Left ventricle myocardium inferior (tissue), 1 donor: ENCODE measurements at regions not wholly inside any gene's neighbourhood (a gene's known extent, or its start where the extent isn't known, plus 50 kb on each side); places are given as distances from the start of the nearest gene placed in this dataset.

Source experiments
- DNase-seq: peaks from one replicate; pipeline ENCODE4 v3.0.0-alpha.2; 2020
- H3K27ac ChIP-seq: fragments of 200-600 bp; replicated peaks from 2 replicates; pipeline ENCODE4 v1.8.0; 2021
- H3K27me3 ChIP-seq: fragments of 200-600 bp; 2 replicates; pipeline ENCODE4 v1.8.0; 2021; ENCODE audit warnings: low read depth
- H3K36me3 ChIP-seq: fragments of 200-600 bp; 2 replicates; pipeline ENCODE4 v1.8.0; 2021
- H3K4me1 ChIP-seq: fragments of 200-600 bp; 2 replicates; pipeline ENCODE4 v1.8.0; 2021
- H3K4me3 ChIP-seq: fragments of 200-600 bp; 2 replicates; pipeline ENCODE4 v1.8.0; 2021; ENCODE audit warnings: mild to moderate bottlenecking, moderate library complexity
- H3K9me3 ChIP-seq: fragments of 200-600 bp; replicated peaks from 2 replicates; pipeline ENCODE4 v1.8.0; 2021
- CTCF ChIP-seq: fragments of 200-600 bp; IDR thresholded peaks from 2 replicates; pipeline ENCODE4 v1.8.0; 2021; ENCODE audit warnings: antibody characterized with exemption, mild to moderate bottlenecking, borderline replicate concordance
- intact Hi-C: fragments of 100-400 bp; cut with micrococcal nuclease; formaldehyde crosslinking; loops from one replicate; pipeline ENCODE4 v1.11.0; 2022
- donor health status: DM: no; HTN: yes; CAD: no; lungs with severe emphysema.

- no peak for DNase-seq
- H3K9me3 ChIP-seq = no peaks in the 10 kb centered on the region
- peaks cover 93% of the 10 kb centered on the region for H3K4me1 ChIP-seq
- H3K27me3 ChIP-seq = no peaks in the 10 kb centered on the region
- peaks cover 35% of the 10 kb centered on the region for H3K36me3 ChIP-seq
- no peak overlapping the region for H3K4me3 ChIP-seq
- no peak for TF ChIP-seq CTCF
- intact Hi-C loops = loop anchor here (10.0 kb wide), 1 partner anchor 150 kb away; no protein-coding TSS in a partner anchor
- peak overlapping the region; percentile 84 for H3K27ac ChIP-seq
Observed at GRCh38 chr7:130894909-130895750, 161.1 kb upstream of the KLF14 start.

GRCh38 chr7:130896051-130896881 is 162.3 kb upstream of the KLF14 start:
- peaks cover 32% of the 10 kb centered on the region for H3K36me3 ChIP-seq
- peaks cover 93% of the 10 kb centered on the region for H3K4me1 ChIP-seq
- intact Hi-C loops = loop anchor here (10.0 kb wide), 1 partner anchor 149 kb away; no protein-coding TSS in a partner anchor
- H3K27ac ChIP-seq = peak overlapping the region; percentile 84
- no peaks in the 10 kb centered on the region for H3K27me3 ChIP-seq
- no peak overlapping the region for H3K4me3 ChIP-seq
- H3K9me3 ChIP-seq = no peaks in the 10 kb centered on the region
- DNase-seq = no peak
- TF ChIP-seq CTCF = no peak

GRCh38 chr7:130896898-130897514 is 163.0 kb upstream of the KLF14 start:
- Histone ChIP-seq H3K27me3 (no peaks in the 10 kb centered on the region), H3K4me3 (no peak overlapping the region), H3K27ac (peak overlapping the region; percentile 84), H3K9me3 (no peaks in the 10 kb centered on the region), H3K4me1 (peaks cover 96% of the 10 kb centered on the region), H3K36me3 (peaks cover 32% of the 10 kb centered on the region)
- intact Hi-C loops = loop anchor here (10.0 kb wide), 1 partner anchor 148 kb away; no protein-coding TSS in a partner anchor
- peak; percentile 67 for DNase-seq
- TF ChIP-seq CTCF = peak; percentile 84

GRCh38 chr7:130897515-130898419 is 163.8 kb upstream of the KLF14 start:
- Histone ChIP-seq H3K9me3 (no peaks in the 10 kb centered on the region), H3K4me3 (no peak overlapping the region), H3K27me3 (no peaks in the 10 kb centered on the region), H3K4me1 (peaks cover 97% of the 10 kb centered on the region), H3K36me3 (peaks cover 32% of the 10 kb centered on the region), H3K27ac (peak overlapping the region; percentile 84)
- no peak for DNase-seq
- TF ChIP-seq CTCF = no peak
- intact Hi-C loops = loop anchor here (10.0 kb wide), 1 partner anchor 147 kb away; no protein-coding TSS in a partner anchor
